CD1c-positive myeloid dendritic cell (primary cell): ENCODE measurements at regions not wholly inside any gene's neighbourhood (a gene's known extent, or its start where the extent isn't known, plus 50 kb on each side); places are given as distances from the start of the nearest gene placed in this dataset.

Experiments
- DNase-seq: peaks from one replicate; pipeline ENCODE4 v3.0.0-alpha.2; 2016; ENCODE audit errors: extremely low spot score

DNA sequence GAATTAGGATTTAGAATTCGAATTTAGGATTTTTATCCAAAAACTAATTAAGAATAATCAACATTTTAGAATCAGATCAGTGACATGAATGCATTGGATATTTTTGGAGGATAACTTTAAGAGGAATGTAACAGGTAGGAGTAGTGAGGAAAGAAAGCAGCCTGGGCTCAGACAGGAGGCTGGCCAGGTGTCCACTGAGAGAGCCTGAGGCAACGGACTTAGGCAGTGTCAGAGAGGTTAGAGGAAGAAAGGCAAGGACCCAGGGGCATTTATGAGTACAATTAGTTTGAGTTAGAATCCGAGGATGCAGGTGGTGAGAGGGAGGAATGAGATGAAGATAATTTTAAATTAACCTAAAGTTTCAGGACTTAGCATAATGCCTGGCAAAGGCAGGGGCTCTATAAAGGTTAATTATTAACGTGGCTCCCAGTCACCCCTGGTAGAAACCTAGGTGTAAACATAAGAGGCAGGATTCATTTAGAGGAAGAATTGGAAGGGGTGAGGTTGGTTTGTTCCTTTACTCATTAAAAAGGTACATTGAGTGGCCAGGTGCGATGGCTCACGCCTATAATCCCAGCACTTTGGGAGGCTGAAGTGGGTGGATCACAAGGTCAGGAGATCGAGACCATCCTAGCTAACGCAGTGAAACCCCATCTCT, 507.1 kb downstream of the TMEM182 start:
- no peak for DNase-seq

DNA sequence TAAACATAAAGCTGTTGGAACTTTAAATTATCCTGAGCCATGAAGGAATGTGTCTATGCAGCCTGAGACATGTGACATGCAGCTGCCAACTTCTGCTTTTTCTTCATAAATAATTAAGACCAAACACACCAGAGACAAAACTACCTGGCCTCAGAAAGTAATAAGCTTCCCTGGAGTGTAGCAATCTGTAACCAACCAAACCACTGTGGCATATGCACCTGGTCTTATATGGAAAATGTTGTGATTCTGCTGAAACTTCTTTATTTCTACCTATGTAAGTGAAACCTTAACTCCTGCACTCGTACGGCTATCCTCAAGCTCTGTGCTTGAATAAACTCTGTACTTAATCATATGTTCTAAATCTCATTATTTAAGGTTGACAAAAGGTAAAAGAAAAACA, 515.0 kb downstream of the TMEM182 start:
- DNase-seq = no peak

DNA sequence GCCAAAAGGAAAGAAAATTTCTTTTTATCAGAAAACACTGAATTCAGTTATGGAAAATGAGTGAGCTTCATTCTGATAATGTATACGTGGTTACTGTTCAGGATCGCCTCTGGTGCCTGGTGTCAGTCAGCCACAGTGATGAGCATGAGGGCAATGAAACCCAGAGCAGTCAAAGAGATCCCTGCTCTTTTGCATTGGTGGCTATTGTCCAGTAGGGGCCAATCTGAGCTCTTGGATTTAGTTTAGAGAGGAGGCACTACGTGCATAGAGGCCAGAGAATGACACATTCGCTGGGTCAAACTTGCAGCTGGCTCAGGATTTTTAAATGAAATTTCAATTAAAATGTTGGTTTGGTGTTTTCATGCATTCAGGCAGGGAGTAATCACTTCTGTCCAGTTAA, 522.9 kb downstream of the TMEM182 start:
- DNase-seq = no peak

DNA sequence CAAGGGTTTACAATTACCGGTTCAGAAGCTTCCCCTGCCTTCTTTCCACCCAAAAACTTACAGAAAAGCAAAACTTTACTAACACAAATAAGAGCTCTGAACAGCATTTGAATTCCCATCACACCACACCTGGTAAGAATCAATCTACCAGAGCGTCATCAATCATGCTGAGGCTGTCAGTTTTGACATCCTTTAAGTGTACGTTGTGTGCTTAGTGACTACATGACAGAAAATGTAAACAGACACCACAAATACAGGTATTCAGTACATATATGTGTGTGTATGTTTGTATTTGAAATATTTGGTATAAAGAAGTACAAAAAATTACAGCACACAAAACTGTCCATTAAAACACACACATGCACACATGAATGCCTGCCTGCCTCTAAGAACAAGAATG, 523.5 kb downstream of the TMEM182 start:
- DNase-seq = no peak

DNA sequence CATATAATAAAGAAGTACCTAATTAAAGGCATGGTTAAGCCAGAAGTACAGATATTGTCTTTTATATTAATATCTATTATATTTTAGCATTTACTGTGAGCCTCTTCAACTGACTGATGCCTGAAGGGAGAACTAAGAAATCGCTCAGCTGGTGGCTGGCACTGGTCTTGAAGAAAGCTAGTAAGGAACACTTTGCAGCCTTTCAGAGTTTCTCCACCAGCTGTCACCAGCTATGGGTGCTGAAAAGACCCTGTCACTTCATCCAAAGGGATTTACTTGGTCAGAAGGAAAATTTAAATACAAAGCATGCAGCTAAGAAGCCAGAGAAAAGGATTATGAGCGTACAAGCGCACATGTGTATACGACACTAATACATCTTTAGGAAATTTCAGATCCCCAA, 525.9 kb downstream of the TMEM182 start:
- DNase-seq = no peak

DNA sequence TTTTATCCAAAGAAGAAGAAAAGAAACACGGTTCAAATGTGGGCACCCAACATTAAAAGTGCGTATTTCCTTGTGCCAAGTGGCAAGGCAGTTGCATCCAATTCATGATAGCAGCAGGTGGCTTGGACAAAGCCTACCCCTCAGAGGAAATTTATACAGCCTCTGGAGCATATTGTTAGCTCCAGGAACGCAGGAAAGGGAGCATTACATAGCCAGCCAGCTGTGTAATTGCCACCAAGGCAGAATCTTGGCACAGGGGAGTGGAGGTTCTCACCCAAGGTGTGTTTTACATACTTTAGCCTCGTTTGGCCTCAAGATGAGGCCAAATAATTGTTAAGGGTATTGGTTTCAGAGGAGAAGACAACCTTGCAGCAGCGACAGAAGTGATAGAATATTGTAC, 526.9 kb downstream of the TMEM182 start:
- DNase-seq = no peak

DNA sequence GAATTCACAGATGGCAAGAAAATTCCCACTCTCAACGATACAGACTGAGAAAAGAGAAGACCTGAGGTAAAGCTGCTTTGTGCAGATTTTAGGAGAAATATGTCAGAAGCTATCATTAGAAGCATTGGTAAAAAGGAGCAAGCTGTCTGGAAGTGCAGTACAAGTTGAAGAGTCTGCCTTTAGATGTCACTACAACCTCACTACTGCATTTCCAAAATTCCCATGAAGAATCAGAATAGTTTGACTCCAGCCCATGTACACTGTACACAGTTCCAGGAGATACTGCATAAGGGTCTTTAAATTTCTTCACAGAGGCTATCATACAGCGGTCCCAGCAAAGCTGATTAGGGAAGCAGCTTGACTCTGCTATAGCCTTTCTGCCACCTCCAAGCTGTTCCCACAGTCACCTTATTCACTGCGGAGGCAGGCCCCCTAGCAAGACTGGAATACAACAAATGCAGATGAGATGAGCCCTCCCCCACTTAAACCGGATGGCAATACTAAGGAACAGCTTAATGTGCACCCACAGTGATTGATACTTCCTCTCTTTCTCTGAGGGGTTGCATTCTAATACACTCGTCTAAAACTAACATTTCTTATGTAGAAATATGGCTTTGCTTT, 527.4 kb downstream of the TMEM182 start:
- DNase-seq = no peak

DNA sequence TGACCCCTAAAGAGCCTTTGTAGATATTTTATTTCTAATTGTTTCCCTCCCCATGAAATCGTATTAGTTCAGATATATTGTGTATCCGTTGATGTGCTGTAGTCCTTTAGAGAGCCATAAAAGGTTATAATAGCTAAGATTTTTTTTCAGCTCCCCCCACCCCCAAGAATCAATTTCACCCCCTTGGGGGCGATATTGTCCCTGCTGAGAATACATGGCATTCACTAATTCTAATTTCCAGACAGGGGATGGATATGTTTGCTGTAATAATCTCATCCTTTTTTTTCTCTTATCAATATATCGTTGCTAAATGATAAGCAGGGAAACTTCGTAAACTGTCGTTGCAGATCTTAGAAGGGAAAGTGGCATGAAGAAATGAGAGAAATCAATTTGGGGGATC, 530.7 kb downstream of the TMEM182 start:
- DNase-seq = no peak

DNA sequence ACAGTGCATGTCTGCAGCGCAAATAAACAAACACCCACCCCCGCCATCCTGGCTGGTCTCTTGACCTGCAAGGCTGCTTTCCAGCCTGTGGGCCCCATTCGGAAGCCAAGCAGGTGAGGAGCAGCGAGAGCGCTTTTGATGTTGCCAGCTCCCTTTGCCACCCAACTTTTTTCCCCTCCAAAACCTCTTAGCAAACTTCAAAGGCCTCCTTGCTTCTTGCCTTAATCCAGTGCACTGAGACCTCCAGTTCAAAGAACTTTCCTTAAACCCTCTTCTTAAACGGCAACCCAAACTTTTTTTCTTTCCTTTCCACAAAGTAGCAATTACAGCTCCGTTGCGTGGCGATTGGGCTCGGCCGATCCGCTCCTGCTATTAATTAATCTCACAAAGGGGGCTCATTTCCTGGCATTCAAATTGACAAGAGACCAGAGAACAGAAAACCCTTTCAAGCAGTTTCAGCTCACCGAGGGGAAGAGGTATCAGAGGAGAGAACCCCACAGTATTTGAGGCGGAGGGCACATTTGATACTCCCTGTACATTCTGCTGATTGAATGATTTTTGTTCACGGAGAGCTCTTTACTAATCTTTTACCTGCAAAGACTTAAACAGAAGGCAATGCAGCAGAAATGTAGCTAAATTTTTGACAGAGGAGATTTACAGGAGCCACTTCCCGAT, 531.4 kb downstream of the TMEM182 start:
- no peak for DNase-seq

DNA sequence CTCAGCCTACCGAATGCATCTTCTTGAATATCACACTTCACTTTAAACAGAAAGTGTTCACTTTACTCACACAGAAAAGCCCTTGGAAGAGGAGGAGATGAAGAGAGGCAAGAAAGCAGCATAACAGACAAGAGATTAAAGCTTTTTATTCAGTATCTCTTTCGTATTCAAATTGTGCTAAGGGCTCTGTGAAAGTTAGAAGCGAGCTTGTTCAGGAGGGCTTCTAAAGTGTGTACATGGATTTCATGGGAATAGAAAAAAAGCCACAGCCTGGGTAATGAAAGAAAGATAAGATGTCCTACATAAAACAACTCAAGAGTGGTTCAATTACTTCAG, 531.9 kb downstream of the TMEM182 start:
- no peak for DNase-seq

DNA sequence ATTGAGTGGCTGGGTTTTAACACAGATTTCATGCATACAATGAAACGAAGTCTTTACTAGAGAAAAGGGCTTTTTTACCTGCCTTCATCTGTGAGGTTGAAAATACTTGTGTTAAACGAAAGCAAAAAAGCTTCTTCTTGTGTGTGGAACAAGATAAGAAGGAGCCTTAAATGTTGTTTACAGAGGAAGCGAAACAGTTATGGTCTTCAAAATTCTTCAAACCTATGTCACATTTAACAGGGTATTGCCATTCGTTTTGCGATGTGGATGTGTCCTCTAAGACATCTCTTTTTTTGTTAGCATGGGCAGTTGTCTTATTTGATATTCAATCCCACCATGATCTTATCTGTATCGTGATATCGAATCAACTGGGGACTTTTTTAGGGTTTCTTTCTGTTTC, 532.6 kb downstream of the TMEM182 start:
- no peak for DNase-seq

DNA sequence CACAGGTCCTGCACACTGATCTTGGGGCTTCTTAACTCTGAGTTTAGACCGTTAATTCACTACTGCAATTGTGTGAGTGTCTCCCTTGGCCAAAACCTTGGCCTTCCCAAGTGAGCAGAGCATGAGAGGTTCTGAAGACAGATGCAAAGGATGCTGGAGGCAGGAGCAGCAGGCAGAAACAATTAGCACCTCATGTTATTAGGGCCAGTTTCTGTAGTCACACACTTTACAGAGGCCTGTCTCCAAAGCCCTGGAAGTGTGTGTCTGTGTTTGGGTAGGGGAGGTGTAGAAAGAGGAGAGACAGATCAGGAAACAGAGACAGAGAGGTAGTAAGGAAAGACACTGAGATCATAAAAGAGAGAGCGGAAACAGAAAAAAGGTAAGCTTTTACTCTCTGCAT, 533.8 kb downstream of the TMEM182 start:
- DNase-seq = no peak

DNA sequence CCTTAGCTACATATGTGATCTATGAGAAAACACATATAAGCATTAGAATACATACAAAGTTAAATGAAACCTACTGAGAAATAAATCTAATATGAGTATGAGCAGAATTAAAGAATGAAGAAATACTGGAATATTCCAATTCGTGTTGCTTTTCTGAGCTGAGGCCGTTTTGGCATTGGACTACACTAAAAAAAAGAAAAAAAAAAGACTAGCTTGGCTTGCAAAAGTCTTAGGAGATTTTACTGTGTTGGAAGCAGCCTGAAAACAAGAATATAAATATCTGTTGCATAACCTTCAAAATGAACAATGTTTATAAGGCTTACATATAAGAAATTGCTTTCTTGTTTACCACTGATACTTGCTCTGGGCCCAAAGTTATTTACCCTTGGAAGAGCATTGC, 562.8 kb downstream of the TMEM182 start:
- DNase-seq = no peak

DNA sequence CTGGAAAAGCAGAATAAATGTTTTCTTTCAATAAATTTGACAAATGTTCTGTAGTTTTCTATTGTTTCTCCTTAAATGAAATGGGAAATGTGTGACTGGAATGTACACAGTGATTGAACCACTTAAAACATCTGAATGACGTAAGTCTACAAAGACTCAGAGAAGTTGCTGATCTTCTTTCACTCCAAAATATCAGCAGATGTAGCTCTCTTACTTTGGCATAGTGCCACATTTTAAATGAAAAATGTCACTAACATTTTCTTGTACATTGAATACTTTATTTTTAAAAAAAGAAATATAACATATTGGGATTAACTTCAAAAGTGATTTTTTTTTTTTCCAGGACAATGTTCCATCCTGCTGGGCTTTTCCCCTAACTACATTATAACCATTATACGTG, 565.6 kb downstream of the TMEM182 start:
- no peak for DNase-seq

DNA sequence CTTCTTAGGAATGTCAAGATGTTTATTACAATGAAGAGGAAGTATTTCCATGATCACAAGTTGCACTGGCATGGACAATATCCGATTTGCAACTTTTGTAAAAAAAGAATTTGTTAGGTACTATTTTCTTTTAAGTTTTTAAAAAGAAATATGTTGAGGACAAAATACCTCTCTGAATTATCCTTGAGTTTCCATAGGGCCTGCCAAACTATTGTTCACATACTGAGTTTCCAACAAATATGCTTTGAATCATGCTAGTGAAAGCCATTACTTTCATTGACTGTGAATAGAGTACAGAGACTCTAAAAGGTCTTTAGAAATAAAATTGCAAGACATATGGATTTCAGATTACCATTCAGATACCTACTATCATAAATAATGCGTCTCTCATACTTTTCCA, 566.1 kb downstream of the TMEM182 start:
- no peak for DNase-seq

DNA sequence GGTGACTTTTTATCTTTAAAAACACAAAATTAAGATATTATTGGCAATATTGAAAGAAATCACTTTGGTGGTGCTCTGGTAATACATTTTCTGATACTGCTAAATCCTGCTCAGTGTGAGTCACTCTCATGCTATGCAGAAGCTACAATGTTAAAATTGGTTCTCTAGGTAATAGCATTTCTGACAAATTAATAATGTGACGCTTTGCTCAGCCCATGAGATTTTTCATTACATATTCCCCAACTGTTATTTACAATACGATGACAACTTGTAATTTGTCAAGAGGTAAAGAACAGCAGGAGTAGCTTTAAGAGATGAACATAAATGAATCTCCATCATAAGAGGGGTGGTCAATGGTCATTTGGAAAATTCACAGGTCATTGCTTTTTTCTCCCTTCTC, 573.6 kb downstream of the TMEM182 start:
- no peak for DNase-seq

DNA sequence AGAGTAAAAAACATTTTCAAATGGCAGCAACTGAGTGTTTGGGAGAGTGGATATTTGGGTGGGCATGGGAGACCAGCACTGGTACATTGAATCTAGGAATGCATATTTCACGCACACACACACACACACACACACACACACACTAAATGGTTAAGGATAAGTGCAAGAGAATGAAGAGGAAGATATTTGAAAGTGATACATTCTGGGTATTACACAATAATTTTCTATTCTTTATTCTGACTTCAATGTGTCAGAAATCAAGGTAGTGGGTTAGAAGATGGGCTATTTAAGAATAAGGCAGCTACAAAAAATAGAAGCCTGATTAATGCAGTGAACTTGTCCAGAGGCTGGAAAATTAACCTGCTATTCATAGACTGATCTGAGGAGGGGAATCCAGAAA, 577.0 kb downstream of the TMEM182 start:
- DNase-seq = no peak

DNA sequence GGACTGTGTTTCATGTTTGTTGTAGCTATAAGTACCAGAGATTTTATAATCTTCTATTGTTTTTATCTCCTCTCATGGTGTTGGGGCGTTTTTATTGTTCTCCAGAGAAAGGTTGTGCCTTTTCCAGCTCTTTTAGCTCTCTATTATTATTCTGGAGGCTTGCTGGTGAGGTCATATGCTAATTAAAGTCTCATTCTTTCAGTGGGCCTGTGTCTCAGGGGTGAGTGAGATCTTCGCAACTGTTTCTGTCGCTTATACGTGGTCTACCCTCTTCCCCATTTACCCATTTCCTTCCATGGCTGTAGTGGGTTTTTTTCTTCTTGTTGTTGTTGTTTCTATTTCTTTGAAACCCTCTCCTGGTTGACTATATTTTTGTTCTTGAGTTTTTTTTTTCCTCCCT, 584.9 kb downstream of the TMEM182 start:
- no peak for DNase-seq

DNA sequence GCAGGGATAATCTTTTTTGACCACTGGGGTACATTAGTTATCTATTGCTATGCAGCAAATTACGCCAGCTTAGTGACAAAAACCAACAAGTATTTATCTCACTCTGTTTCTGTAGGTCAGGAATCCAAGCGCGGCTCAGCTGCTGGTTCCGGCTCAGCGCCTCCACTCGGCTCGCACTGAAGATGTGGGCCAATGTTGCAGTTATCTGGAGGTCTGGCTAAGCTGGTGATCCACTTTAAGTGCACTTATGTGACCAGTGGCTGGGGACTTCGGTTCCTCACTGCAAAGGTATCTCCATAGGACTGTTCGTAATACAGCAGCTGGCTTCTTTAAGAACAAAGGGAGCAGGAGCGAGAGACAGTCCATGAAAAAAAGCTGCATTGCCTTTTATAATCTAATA, 591.9 kb downstream of the TMEM182 start:
- no peak for DNase-seq

DNA sequence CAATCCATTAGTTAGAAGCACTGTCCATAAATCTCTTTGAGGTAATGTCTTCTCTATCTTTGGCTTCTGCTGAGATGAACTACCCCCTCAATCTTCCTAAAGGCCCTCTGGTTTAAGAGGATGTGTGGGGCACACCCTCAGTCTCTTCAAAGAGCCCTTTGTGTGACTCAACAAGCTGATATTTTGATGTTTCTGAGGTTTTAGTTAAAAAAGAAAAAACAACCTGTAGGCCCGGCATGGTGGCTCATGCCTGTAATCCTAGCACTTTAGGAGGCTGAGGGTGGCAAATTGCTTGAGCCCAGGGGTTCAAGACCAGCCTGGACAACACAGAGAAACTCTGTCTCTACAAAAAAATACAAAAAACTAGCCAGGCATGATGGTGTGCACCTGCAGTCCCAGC, 593.5 kb downstream of the TMEM182 start:
- DNase-seq = no peak

DNA sequence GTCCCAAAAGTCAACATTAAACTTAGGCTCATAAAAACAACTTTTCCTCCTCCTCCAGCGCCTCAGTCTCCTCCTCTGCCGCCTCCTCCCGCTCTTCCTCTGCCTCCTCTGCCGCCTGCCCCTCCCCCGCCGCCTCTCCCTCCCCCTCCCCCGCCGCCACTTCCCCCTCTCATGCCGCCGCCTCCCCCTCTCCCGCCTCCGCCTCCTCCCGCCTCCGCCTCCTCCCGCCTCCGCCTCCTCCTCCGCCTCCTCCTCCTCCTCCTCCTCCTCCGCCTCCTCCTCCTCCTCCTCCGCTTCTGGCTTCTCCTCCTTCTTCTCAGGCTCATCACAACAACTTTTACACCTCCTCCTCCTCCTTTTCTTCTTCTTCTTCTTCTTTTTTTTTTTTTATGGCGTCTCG, 599.9 kb downstream of the TMEM182 start:
- no peak for DNase-seq

DNA sequence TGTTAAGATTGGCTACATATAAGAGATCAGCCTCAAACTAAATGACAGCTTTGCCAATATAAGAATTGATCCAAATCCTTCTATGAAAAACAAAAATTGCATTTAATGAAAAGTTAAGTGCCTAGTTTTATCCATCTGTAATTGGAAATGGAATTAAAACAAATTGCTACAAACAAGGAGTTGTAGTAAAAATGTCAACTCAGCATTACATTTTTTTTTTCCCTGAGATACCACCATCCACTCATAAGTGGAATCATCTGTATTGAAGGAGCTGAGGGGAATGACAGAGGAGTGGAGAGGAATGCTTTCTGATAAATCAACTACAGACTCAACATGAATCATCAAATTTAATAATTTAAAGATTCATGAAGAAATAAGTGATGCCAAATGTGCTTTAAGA, 601.8 kb downstream of the TMEM182 start:
- no peak for DNase-seq

DNA sequence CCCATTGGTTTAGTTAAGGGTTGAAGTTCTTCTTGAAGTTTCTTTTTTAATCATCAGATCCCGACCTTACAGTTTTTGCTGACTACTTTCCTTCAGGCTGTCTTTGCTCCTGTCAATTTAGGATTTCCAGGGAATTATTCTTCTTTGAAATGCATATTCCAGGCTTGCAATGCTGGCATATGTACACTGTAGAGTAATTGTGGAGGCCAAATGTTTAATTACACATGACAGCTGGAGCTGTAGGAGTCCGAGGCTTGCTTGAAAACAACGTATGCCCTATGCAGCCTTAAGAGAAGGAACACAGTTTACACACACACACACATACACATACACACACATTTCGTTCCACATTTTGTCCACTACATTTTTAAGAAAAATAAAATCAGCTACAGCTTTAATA, 602.3 kb downstream of the TMEM182 start:
- no peak for DNase-seq

DNA sequence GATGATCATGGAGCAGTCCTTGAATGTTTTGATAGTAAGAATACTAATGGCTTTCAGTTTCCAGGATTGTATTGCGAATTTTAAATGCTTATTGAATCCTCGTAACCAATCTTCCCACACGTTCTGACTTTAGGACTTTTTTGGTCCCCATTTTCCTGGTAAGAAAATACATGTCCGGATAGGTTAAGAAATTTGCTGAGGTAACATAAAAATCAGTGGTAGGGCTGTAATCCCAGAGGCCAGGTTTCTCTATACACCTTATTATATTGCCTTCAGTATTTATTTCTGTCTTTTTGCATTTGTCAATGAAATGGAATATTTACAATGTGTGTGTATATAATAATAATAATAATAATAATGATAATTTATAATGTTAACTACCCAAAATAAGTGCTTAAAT, 603.2 kb downstream of the TMEM182 start:
- no peak for DNase-seq
